ENCODE measurements at regions not wholly inside any gene's neighbourhood (a gene's known extent, or its start where the extent isn't known, plus 50 kb on each side); places are given as distances from the start of the nearest gene placed in this dataset.
A peak's percentile ranks its signal among the peaks of the same experiment; 100 is the strongest.

DNA sequence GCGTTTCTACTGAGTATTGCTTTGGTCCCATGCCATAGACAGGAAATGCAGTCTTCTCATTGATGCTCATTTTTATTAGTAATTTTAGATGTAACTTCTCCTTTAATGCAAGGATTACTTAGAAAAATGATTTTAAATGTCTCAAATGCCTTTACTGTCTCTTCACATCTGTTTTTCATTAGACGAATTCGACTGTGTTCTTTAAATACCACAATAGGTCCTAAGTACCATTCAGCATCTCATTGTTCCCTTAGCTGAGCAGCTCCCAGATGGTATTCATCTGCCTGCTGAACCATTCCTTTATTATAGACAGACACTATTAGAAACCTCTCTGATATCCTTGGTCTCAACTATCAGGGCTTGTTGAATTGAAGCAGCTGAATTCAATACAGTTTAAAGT lies 113.6 kb downstream of the LSMEM1 start:
- Histone ChIP-seq H3K27ac (no peak overlapping the region), H3K9me3 (no peaks in the 10 kb centered on the region), H3K4me3 (no peak overlapping the region), H3K36me3 (ENCODE audit: insufficient read depth in 1 of 2, low read depth in 1 of 2) (no peaks in the 10 kb centered on the region), H3K4me1 (no peaks in the 10 kb centered on the region), H3K27me3 (ENCODE audit: insufficient read depth in 3 of 3, low read length in 2 of 3) (no peaks in the 10 kb centered on the region)
- no peak for DNase-seq
- no peak for TF ChIP-seq CTCF (IDR thresholded peaks at IDR 0.05)
- WGBS, 3 donors: 55 to 66% (median 63%) methylated on average over 3 of the region's 3 CpGs
- intact Hi-C loops (cut with DNase I): no loop called here
- no peak for ATAC-seq

DNA sequence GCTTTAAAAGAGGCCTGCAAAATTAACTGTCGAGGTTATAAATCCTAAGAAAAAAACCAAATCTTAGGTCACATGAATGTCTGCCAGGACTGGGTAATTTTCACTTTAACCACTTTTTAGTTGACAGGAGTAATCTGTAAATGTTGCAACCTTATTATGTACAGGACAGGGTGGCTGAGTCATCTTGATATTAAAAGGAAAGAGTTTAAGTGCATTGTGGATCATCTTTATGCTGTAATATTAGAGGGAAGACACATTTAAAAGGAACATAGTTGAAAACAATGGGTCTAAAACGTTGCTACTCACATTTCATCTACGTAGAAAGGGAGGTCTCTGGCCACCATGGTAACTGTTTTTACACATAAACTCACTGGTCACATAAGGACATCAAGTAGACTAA lies 115.5 kb downstream of the LSMEM1 start:
- Histone ChIP-seq H3K4me3 (no peak overlapping the region), H3K4me1 (no peaks in the 10 kb centered on the region), H3K36me3 (ENCODE audit: insufficient read depth in 1 of 2, low read depth in 1 of 2) (no peaks in the 10 kb centered on the region), H3K27me3 (ENCODE audit: insufficient read depth in 3 of 3, low read length in 2 of 3) (no peaks in the 10 kb centered on the region), H3K9me3 (no peaks in the 10 kb centered on the region), H3K27ac (no peak overlapping the region)
- DNase-seq: no peak
- TF ChIP-seq CTCF (IDR thresholded peaks at IDR 0.05): no peak
- intact Hi-C loops (cut with DNase I): no loop called here
- peak in 1 of 4 donors; percentile 59 for ATAC-seq
- WGBS, 3 donors: 12 to 25% (median 18%) methylated on average over 3 of the region's 3 CpGs

GRCh38 chr7:112596981-112597380 lies 116.2 kb downstream of the LSMEM1 start:
- Histone ChIP-seq H3K27ac (no peak overlapping the region), H3K27me3 (ENCODE audit: insufficient read depth in 3 of 3, low read length in 2 of 3) (no peaks in the 10 kb centered on the region), H3K4me1 (no peaks in the 10 kb centered on the region), H3K9me3 (no peaks in the 10 kb centered on the region), H3K36me3 (ENCODE audit: insufficient read depth in 1 of 2, low read depth in 1 of 2) (no peaks in the 10 kb centered on the region), H3K4me3 (no peak overlapping the region)
- WGBS, 3 donors: 58 to 80% (median 66%) methylated on average over 2 of the region's 2 CpGs
- no peak for TF ChIP-seq CTCF (IDR thresholded peaks at IDR 0.05)
- no peak for ATAC-seq
- DNase-seq: no peak
- intact Hi-C loops (cut with DNase I): no loop called here

DNA sequence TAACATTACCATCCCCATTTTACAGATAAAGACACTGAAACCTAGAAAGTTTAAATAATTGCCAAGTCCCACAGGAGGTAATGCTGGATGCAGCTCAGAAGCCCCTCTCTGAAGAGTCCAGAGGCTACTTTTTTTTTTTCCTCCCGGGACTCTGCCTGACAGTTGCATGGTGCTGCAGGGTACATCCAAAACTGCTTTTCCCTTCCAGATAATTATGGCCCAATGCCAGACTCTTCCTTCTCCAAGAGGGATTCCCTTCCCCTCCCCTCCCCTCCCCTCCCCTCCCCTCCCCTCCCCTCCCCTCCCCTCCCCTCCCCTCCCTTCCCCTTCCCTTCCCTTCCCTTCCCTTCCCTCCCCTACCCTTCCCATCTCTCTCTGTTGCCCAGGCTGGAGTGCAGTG lies 122.9 kb downstream of the LSMEM1 start:
- Histone ChIP-seq H3K27me3 (ENCODE audit: insufficient read depth in 3 of 3, low read length in 2 of 3) (no peaks in the 10 kb centered on the region), H3K9me3 (no peaks in the 10 kb centered on the region), H3K4me3 (no peak overlapping the region), H3K36me3 (ENCODE audit: insufficient read depth in 1 of 2, low read depth in 1 of 2) (no peaks in the 10 kb centered on the region), H3K27ac (no peak overlapping the region), H3K4me1 (no peaks in the 10 kb centered on the region)
- intact Hi-C loops (cut with DNase I): no loop called here
- no peak for TF ChIP-seq CTCF (IDR thresholded peaks at IDR 0.05)
- 43 to 69% (median 59%) methylated on average over 1 of the region's 1 CpG for WGBS, 3 donors
- DNase-seq (no peak), ATAC-seq (no peak)

GRCh38 chr7:112610636-112611035 lies 129.8 kb downstream of the LSMEM1 start:
- no peak for DNase-seq
- Histone ChIP-seq H3K9me3 (no peaks in the 10 kb centered on the region), H3K4me3 (no peak overlapping the region), H3K4me1 (no peaks in the 10 kb centered on the region), H3K27me3 (ENCODE audit: insufficient read depth in 3 of 3, low read length in 2 of 3) (no peaks in the 10 kb centered on the region), H3K27ac (no peak overlapping the region), H3K36me3 (ENCODE audit: insufficient read depth in 1 of 2, low read depth in 1 of 2) (no peaks in the 10 kb centered on the region)
- no peak for TF ChIP-seq CTCF (IDR thresholded peaks at IDR 0.05)
- ATAC-seq: no peak
- intact Hi-C loops (cut with DNase I): no loop called here
- 45 to 62% (median 52%) methylated on average over 1 of the region's 1 CpG for WGBS, 3 donors
